Kidney epithelial cell (primary cell): ENCODE measurements at regions not wholly inside any gene's neighbourhood (a gene's known extent, or its start where the extent isn't known, plus 50 kb on each side); places are given as distances from the start of the nearest gene placed in this dataset.

ENCODE experiments used
- DNase-seq: peaks from one replicate; pipeline ENCODE4 v3.0.0-alpha.2; 2010; ENCODE audit warnings: low read depth
- H3K27me3 ChIP-seq: 2 replicates; pipeline ENCODE4 v1.6.0; 2011; ENCODE audit warnings: low read length; ENCODE audit not compliant: control insufficient read depth, insufficient read depth
- H3K36me3 ChIP-seq: 2 replicates; pipeline ENCODE4 v1.5.1; 2011; ENCODE audit warnings: low read length; ENCODE audit not compliant: control insufficient read depth, insufficient read depth
- H3K4me3 ChIP-seq: 2 replicates; pipeline ENCODE4 v1.5.1; 2011; ENCODE audit warnings: low read depth, mild to moderate bottlenecking, control low read depth, low read length
- CTCF ChIP-seq: IDR thresholded peaks from 2 replicates; pipeline ENCODE4 v1.5.1; 2011; ENCODE audit warnings: mild to moderate bottlenecking, moderate library complexity, low read length, control low read depth, inconsistent platforms; ENCODE audit not compliant: insufficient read depth, poor library complexity, severe bottlenecking

GRCh38 chr10:34001831-34002230, 667.4 kb upstream of the NRP1 start:
- H3K27me3 ChIP-seq: no peaks in the 10 kb centered on the region
- DNase-seq: no peak
- no peak for TF ChIP-seq CTCF
- H3K4me3 ChIP-seq: no peak overlapping the region
- no peaks in the 10 kb centered on the region for H3K36me3 ChIP-seq

GRCh38 chr10:34001087-34001580, 666.7 kb upstream of the NRP1 start:
- Histone ChIP-seq H3K27me3 (no peaks in the 10 kb centered on the region), H3K4me3 (no peak overlapping the region), H3K36me3 (no peaks in the 10 kb centered on the region)
- no peak for TF ChIP-seq CTCF
- DNase-seq: no peak

GRCh38 chr10:33993917-33994316, 659.5 kb upstream of the NRP1 start:
- TF ChIP-seq CTCF: no peak
- Histone ChIP-seq H3K36me3 (no peaks in the 10 kb centered on the region), H3K27me3 (no peaks in the 10 kb centered on the region), H3K4me3 (no peak overlapping the region)
- no peak for DNase-seq

- Histone ChIP-seq H3K36me3 (no peaks in the 10 kb centered on the region), H3K27me3 (no peaks in the 10 kb centered on the region), H3K4me3 (no peak overlapping the region)
- DNase-seq: no peak
- TF ChIP-seq CTCF: no peak
Observed at GRCh38 chr10:33991924-33992323, 657.5 kb upstream of the NRP1 start.

GRCh38 chr10:33986515-33986914, 652.0 kb upstream of the NRP1 start:
- no peak for DNase-seq
- no peaks in the 10 kb centered on the region for H3K27me3 ChIP-seq
- H3K4me3 ChIP-seq: no peak overlapping the region
- TF ChIP-seq CTCF: no peak
- no peaks in the 10 kb centered on the region for H3K36me3 ChIP-seq

GRCh38 chr10:33986016-33986415, 651.5 kb upstream of the NRP1 start:
- no peak overlapping the region for H3K4me3 ChIP-seq

More at GRCh38 chr10:33986016-33986415, 651.5 kb upstream of the NRP1 start:
- DNase-seq: no peak
- TF ChIP-seq CTCF: no peak
- Histone ChIP-seq H3K27me3 (no peaks in the 10 kb centered on the region), H3K36me3 (no peaks in the 10 kb centered on the region)
